NT2/D1 (cell line): ENCODE measurements at regions not wholly inside any gene's neighbourhood (a gene's known extent, or its start where the extent isn't known, plus 50 kb on each side); places are given as distances from the start of the nearest gene placed in this dataset.

Experiments used
- DNase-seq: peaks from one replicate; pipeline ENCODE4 v3.0.0-alpha.2; 2011; ENCODE audit warnings: low read depth, low spot score
- H3K27me3 ChIP-seq: 2 replicates; pipeline ENCODE4 v1.6.0; 2011; ENCODE audit warnings: mild to moderate bottlenecking; ENCODE audit not compliant: insufficient read length, insufficient read depth
- H3K36me3 ChIP-seq: 2 replicates; pipeline ENCODE4 v1.6.1; 2011; ENCODE audit warnings: mild to moderate bottlenecking, low read length, mixed read lengths; ENCODE audit not compliant: insufficient read depth, insufficient read length
- H3K4me1 ChIP-seq: 2 replicates; pipeline ENCODE4 v1.5.1; 2011; ENCODE audit not compliant: insufficient read depth, insufficient read length
- H3K4me3 ChIP-seq: 2 replicates; pipeline ENCODE4 v1.5.1; 2011; ENCODE audit warnings: low read depth; ENCODE audit not compliant: insufficient read length
- H3K9ac ChIP-seq: 2 replicates; pipeline ENCODE4 v1.6.0; 2011; ENCODE audit warnings: low read depth; ENCODE audit not compliant: insufficient read length
- H3K9me3 ChIP-seq: 2 replicates; pipeline ENCODE4 v1.5.1; 2011; ENCODE audit warnings: mild to moderate bottlenecking, low read length; ENCODE audit not compliant: insufficient read depth
- SUZ12 ChIP-seq: IDR thresholded peaks from 2 replicates; pipeline ENCODE4 v1.6.1; 2011; ENCODE audit not compliant: insufficient read length, insufficient read depth; ENCODE audit errors: extremely low read depth
- YY1 ChIP-seq: IDR thresholded peaks from 2 replicates; pipeline ENCODE4 v1.6.1; 2011; ENCODE audit not compliant: insufficient read length, insufficient read depth
- ZNF274 ChIP-seq: IDR thresholded peaks from 2 replicates; pipeline ENCODE4 v1.6.1; 2011; ENCODE audit warnings: mild to moderate bottlenecking, low read depth, low read length

GRCh38 chr7:17645500-17645899, 294.8 kb downstream of the SNX13 start:
- Histone ChIP-seq H3K27me3 (no peaks in the 10 kb centered on the region), H3K4me3 (no peak overlapping the region), H3K9ac (no peak overlapping the region), H3K9me3 (peaks cover 11% of the 10 kb centered on the region; the same call in 1 of the 2 replicates), H3K36me3 (no peaks in the 10 kb centered on the region), H3K4me1 (no peaks in the 10 kb centered on the region)
- no peak for DNase-seq
- TF ChIP-seq ZNF274 = no peak
- no peak for TF ChIP-seq SUZ12
- no peak for TF ChIP-seq YY1

GRCh38 chr7:17646253-17646956, 293.9 kb downstream of the SNX13 start:
- no peak overlapping the region for H3K4me3 ChIP-seq
- H3K9ac ChIP-seq = no peak overlapping the region
- DNase-seq = no peak
- H3K4me1 ChIP-seq = no peaks in the 10 kb centered on the region
- no peaks in the 10 kb centered on the region for H3K27me3 ChIP-seq
- no peaks in the 10 kb centered on the region for H3K36me3 ChIP-seq
- TF ChIP-seq SUZ12 (no peak), YY1 (no peak), ZNF274 (no peak)
- peaks cover 11% of the 10 kb centered on the region; the same call in 1 of the 2 replicates for H3K9me3 ChIP-seq

- no peak overlapping the region for H3K4me3 ChIP-seq
- H3K36me3 ChIP-seq = no peaks in the 10 kb centered on the region
- no peaks in the 10 kb centered on the region for H3K9me3 ChIP-seq
- H3K9ac ChIP-seq = no peak overlapping the region
- no peak for DNase-seq
- no peak for TF ChIP-seq YY1
- no peak for TF ChIP-seq SUZ12
- no peak for TF ChIP-seq ZNF274
- H3K27me3 ChIP-seq = no peaks in the 10 kb centered on the region
- H3K4me1 ChIP-seq = no peaks in the 10 kb centered on the region
Measured at GRCh38 chr7:17651341-17651740, 289.0 kb downstream of the SNX13 start.

GRCh38 chr7:17651863-17652385, 288.4 kb downstream of the SNX13 start:
- Histone ChIP-seq H3K4me3 (no peak overlapping the region), H3K27me3 (no peaks in the 10 kb centered on the region), H3K4me1 (no peaks in the 10 kb centered on the region), H3K36me3 (no peaks in the 10 kb centered on the region), H3K9me3 (no peaks in the 10 kb centered on the region), H3K9ac (no peak overlapping the region)
- DNase-seq = no peak
- no peak for TF ChIP-seq SUZ12
- no peak for TF ChIP-seq ZNF274
- TF ChIP-seq YY1 = no peak

- TF ChIP-seq ZNF274 (no peak), YY1 (no peak), SUZ12 (no peak)
- H3K4me1 ChIP-seq = no peaks in the 10 kb centered on the region
- no peaks in the 10 kb centered on the region for H3K36me3 ChIP-seq
Measured at GRCh38 chr7:17654940-17655339, 285.4 kb downstream of the SNX13 start.

GRCh38 chr7:17659126-17659525, 281.2 kb downstream of the SNX13 start:
- no peak overlapping the region for H3K4me3 ChIP-seq
- H3K9me3 ChIP-seq = no peaks in the 10 kb centered on the region
- TF ChIP-seq ZNF274 = no peak
- TF ChIP-seq YY1 = no peak
- no peak for TF ChIP-seq SUZ12
- H3K36me3 ChIP-seq = no peaks in the 10 kb centered on the region
- peaks cover 4% of the 10 kb centered on the region for H3K4me1 ChIP-seq
- no peaks in the 10 kb centered on the region for H3K27me3 ChIP-seq
- no peak for DNase-seq
- H3K9ac ChIP-seq = no peak overlapping the region

More at GRCh38 chr7:17654940-17655339, 285.4 kb downstream of the SNX13 start:
- Histone ChIP-seq H3K9me3 (no peaks in the 10 kb centered on the region), H3K4me3 (no peak overlapping the region), H3K9ac (no peak overlapping the region), H3K27me3 (no peaks in the 10 kb centered on the region)
- no peak for DNase-seq

- Histone ChIP-seq H3K9me3 (no peaks in the 10 kb centered on the region), H3K4me1 (peaks cover 4% of the 10 kb centered on the region), H3K36me3 (no peaks in the 10 kb centered on the region), H3K9ac (no peak overlapping the region), H3K4me3 (no peak overlapping the region), H3K27me3 (no peaks in the 10 kb centered on the region)
- no peak for TF ChIP-seq SUZ12
- no peak for TF ChIP-seq YY1
- TF ChIP-seq ZNF274 = no peak
- DNase-seq = no peak
Measured at GRCh38 chr7:17660116-17660515, 280.2 kb downstream of the SNX13 start.
